ENCODE measurements at regions not wholly inside any gene's neighbourhood (a gene's known extent, or its start where the extent isn't known, plus 50 kb on each side); places are given as distances from the start of the nearest gene placed in this dataset.
"Not testable (repeated sequence)": the region's sequence is repeated elsewhere in the genome, so short reads cannot be mapped to it uniquely, and the experiment has no call there.

- no peak for FAIRE-seq
- WGBS, 2 donors, result 45 to 73% methylated on average over 1 of the region's 1 CpG
- H3K27me3 ChIP-seq, result no peaks in the 10 kb centered on the region
- no peaks in the 10 kb centered on the region for H3K4me1 ChIP-seq
- H3K9me3 ChIP-seq, result no peaks in the 10 kb centered on the region
- H3K27ac ChIP-seq, result no peak overlapping the region
- no peaks in the 10 kb centered on the region for H3K36me3 ChIP-seq
- ATAC-seq, result no peak
- no peak overlapping the region for H3K4me3 ChIP-seq
- intact Hi-C loops (cut with DNase I), result no loop called here
- no peak for TF ChIP-seq CTCF (IDR thresholded peaks at IDR 0.05)
- DNase-seq, result no peak
Measured at GRCh38 chr7:68088879-68089278, 1092.2 kb downstream of the TYW1 start.

DNA sequence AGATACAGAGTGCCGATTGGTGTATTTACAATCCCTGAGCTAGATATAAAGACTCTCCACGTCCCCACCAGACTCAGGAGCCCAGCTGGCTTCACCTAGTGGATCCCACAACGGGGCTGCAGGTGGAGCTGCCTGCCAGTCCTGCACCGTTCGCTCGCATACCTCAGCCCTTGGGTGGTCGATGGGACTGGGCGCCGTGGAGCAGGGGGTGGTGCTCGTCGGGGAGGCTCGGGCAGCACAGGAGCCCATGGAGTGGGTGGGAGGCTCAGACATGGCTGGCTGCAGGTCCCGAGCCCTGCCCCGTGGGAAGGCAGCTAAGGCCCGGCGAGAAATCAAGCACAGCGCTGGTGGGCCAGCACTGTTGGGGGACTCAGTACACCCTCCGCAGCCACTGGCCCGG, 1093.6 kb downstream of the TYW1 start:
- H3K4me3 ChIP-seq; FAIRE-seq; intact Hi-C loops (cut with DNase I): not testable (repeated sequence)

DNA sequence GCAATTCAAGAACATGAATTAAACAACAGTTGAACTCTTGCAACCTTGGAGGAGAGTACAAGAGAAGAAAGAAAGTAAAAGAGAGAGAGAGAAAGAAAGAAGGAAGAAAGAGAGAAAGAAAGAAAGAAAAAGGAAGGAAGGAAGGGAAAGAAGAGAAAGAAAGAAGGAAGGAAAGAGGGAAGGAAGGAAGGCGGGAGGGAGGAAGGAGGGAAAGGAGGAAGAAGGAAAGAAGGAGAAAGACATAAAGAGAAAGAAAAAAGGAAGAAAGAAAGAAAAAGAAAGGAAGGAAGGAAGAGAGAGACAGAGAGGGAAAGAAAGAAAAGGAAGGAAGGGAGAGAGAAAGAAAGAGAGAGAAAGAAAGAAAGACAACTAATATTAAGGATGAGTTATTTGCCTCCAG, 1106.7 kb downstream of the TYW1 start:
- no peak for DNase-seq
- ATAC-seq, result no peak
- Histone ChIP-seq H3K9me3 (no peaks in the 10 kb centered on the region), H3K4me3 (no peak overlapping the region), H3K4me1 (no peaks in the 10 kb centered on the region), H3K27ac (no peak overlapping the region), H3K27me3 (peaks cover 0 to 3% (median 0%) of the 10 kb centered on the region in 4 donors), H3K36me3 (no peaks in the 10 kb centered on the region)
- TF ChIP-seq CTCF (IDR thresholded peaks at IDR 0.05), result no peak
- WGBS, 2 donors, result 87 to 93% methylated on average over 1 of the region's 1 CpG
- FAIRE-seq, result no peak
- intact Hi-C loops (cut with DNase I), result no loop called here

More for the DNA sequence above, 1093.6 kb downstream of the TYW1 start:
- H3K27me3 ChIP-seq, H3K36me3 ChIP-seq, ATAC-seq, H3K4me1 ChIP-seq, H3K27ac ChIP-seq, H3K9me3 ChIP-seq: not testable (repeated sequence)
- DNase-seq, result peak in 1 of 6 donors; percentile 26
- 84% methylated on average over 13 to 18 of the region's 19 CpGs for WGBS, 2 donors

- TF ChIP-seq CTCF (IDR thresholded peaks at IDR 0.05), result no peak
- DNase-seq (no peak), FAIRE-seq (no peak), ATAC-seq (no peak)
- no peak overlapping the region for H3K4me3 ChIP-seq
- intact Hi-C loops (cut with DNase I), result no loop called here
- no peak overlapping the region for H3K27ac ChIP-seq
- 17% methylated on average over 11 of the region's 11 CpGs for WGBS, 2 donors
- H3K36me3 ChIP-seq, result no peaks in the 10 kb centered on the region
- H3K27me3 ChIP-seq, result peaks cover 0 to 14% (median 1%) of the 10 kb centered on the region in 4 donors
- no peaks in the 10 kb centered on the region for H3K9me3 ChIP-seq
- H3K4me1 ChIP-seq, result no peaks in the 10 kb centered on the region
Measured at GRCh38 chr7:68107261-68107660, 1110.6 kb downstream of the TYW1 start.

GRCh38 chr7:68107968-68108367, 1111.3 kb downstream of the TYW1 start:
- 62 to 75% methylated on average over 2 of the region's 2 CpGs for WGBS, 2 donors
- no peak for TF ChIP-seq CTCF (IDR thresholded peaks at IDR 0.05)
- H3K27ac ChIP-seq, result no peak overlapping the region
- no peaks in the 10 kb centered on the region for H3K4me1 ChIP-seq
- H3K9me3 ChIP-seq, result no peaks in the 10 kb centered on the region
- no peaks in the 10 kb centered on the region for H3K36me3 ChIP-seq
- FAIRE-seq (no peak), ATAC-seq (no peak), DNase-seq (no peak)
- intact Hi-C loops (cut with DNase I), result no loop called here
- no peak overlapping the region for H3K4me3 ChIP-seq
- peaks cover 0 to 14% (median 1%) of the 10 kb centered on the region in 4 donors for H3K27me3 ChIP-seq

DNA sequence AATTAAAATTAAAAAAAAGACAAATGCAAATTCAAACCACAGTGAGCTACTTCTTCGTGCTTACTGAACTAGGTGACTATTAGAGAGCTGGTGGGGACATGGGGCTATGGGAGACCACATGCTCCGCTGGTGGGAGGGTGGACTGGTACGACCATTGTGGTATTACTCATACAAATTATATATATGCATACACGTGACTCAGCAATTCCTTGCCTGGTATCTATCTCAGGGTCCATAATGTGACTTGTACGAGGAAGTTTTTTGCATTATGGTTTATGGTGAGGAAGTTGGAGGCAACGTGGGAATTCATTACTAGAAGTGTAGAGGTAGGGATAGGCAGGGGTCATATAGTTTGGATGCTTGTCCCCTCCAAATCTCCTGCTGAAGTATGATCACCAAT, 1112.7 kb downstream of the TYW1 start:
- H3K27ac ChIP-seq, result no peak overlapping the region
- H3K27me3 ChIP-seq, result peaks cover 0 to 14% (median 1%) of the 10 kb centered on the region in 4 donors
- H3K9me3 ChIP-seq, result no peaks in the 10 kb centered on the region
- 61 to 74% methylated on average over 6 of the region's 6 CpGs for WGBS, 2 donors
- intact Hi-C loops (cut with DNase I), result no loop called here
- H3K4me3 ChIP-seq, result no peak overlapping the region
- no peaks in the 10 kb centered on the region for H3K4me1 ChIP-seq
- FAIRE-seq (no peak), ATAC-seq (no peak), DNase-seq (no peak)
- no peaks in the 10 kb centered on the region for H3K36me3 ChIP-seq
- TF ChIP-seq CTCF (IDR thresholded peaks at IDR 0.05), result no peak

Data from pancreas (tissue), 10 donors.